Neural progenitor cell (in vitro differentiated cells): ENCODE measurements at regions not wholly inside any gene's neighbourhood (a gene's known extent, or its start where the extent isn't known, plus 50 kb on each side); places are given as distances from the start of the nearest gene placed in this dataset.

Source experiments
- CTCF ChIP-seq: fragments of 200-600 bp; sonication (generic); IDR thresholded peaks from 2 replicates; pipeline ENCODE4 v1.5.1; 2017; ENCODE audit warnings: antibody characterized with exemption, mild to moderate bottlenecking
- EZH2phosphoT487 ChIP-seq: fragments of 200-600 bp; sonication (generic); IDR thresholded peaks from 2 replicates; pipeline ENCODE4 v1.6.1; 2017; ENCODE audit warnings: antibody characterized with exemption

- no peak for TF ChIP-seq CTCF
- no peak for TF ChIP-seq EZH2phosphoT487
These were observed 218.9 kb downstream of the PABPC4L start for GRCh38 chr4:133982533-133983224.
